Fibroblast of lung (primary cell): ENCODE measurements at regions not wholly inside any gene's neighbourhood (a gene's known extent, or its start where the extent isn't known, plus 50 kb on each side); places are given as distances from the start of the nearest gene placed in this dataset.

Experiments
- CTCF ChIP-seq, 2 donors: IDR thresholded peaks in 1 of 2; conservative IDR thresholded peaks in 1 of 2; 1 replicate in 1 of 2; 2 replicates in 1 of 2; pipeline ENCODE4 v1.5.1; 2011 to 2012; ENCODE audit warnings: low read length in 2 of 2, control low read depth in 1 of 2, inconsistent platforms in 1 of 2, low read depth in 1 of 2, mild to moderate bottlenecking in 1 of 2
- EZH2 ChIP-seq: IDR thresholded peaks from 2 replicates; pipeline ENCODE4 v1.5.1; 2012; ENCODE audit warnings: low read length, control low read depth, mild to moderate bottlenecking; ENCODE audit errors: missing control alignments

DNA sequence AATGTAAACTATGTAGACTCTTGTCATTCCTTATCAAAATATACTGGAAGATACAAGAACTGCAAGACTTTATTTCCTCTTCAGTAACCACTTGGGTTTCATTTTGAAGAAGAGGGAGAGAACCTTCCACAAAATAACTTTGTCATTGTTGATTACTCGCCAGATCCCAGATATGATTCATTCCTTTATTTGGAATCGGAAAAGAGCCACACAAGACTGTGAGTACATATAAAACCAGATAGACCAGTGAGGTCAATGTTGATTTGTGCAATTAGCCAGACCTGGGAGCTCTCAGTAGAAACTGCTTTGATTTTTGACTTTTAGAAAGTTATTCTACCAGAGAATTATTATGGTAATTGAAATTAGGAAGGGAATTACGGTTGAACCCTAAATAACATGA is 146.1 kb downstream of the TMEM167A start:
- TF ChIP-seq CTCF (conservative IDR thresholded peaks at IDR 0.05 in 1 of 2, IDR thresholded peaks at IDR 0.05 in 1 of 2; ENCODE audit: low read depth in 1 of 2, low read length in 2 of 2) (no peak), EZH2 (no peak)
